Hypothalamus (tissue), 51 donors: ENCODE measurements at regions not wholly inside any gene's neighbourhood (a gene's known extent, or its start where the extent isn't known, plus 50 kb on each side); places are given as distances from the start of the nearest gene placed in this dataset.
"Not testable (repeated sequence)": the region's sequence is repeated elsewhere in the genome, so short reads cannot be mapped to it uniquely, and the experiment has no call there.

Experiments
- DNase-seq, 51 donors: peaks; one replicate each; lab custom pipeline; 2025; lab: John Stamatoyannopoulos, UW

GRCh38 chr9:11135851-11136250 is 523.0 kb upstream of the PTPRD start:
- no peak for DNase-seq

- no peak for DNase-seq
Measured at GRCh38 chr9:11141357-11141756, 528.6 kb upstream of the PTPRD start.

GRCh38 chr9:11142965-11143738 is 530.4 kb upstream of the PTPRD start:
- DNase-seq: no peak

- DNase-seq: no peak
Measured at GRCh38 chr9:11144746-11145145, 531.9 kb upstream of the PTPRD start.

GRCh38 chr9:11148189-11148588 is 535.4 kb upstream of the PTPRD start:
- DNase-seq: no peak

- no peak for DNase-seq
Measured at GRCh38 chr9:11149065-11149464, 536.3 kb upstream of the PTPRD start.

- no peak for DNase-seq
Measured at GRCh38 chr9:11158063-11158462, 545.3 kb upstream of the PTPRD start.

GRCh38 chr9:11158676-11159075 is 545.9 kb upstream of the PTPRD start:
- no peak for DNase-seq

- DNase-seq: no peak
Measured at GRCh38 chr9:11159318-11159862, 546.6 kb upstream of the PTPRD start.

- DNase-seq: no peak
Measured at GRCh38 chr9:11163843-11164242, 551.0 kb upstream of the PTPRD start.

GRCh38 chr9:11182001-11182400 is 569.2 kb upstream of the PTPRD start:
- no peak for DNase-seq

GRCh38 chr9:11190719-11191118 is 577.9 kb upstream of the PTPRD start:
- DNase-seq: no peak

GRCh38 chr9:11192993-11193392 is 580.2 kb upstream of the PTPRD start:
- DNase-seq: no peak

- no peak for DNase-seq
Measured at GRCh38 chr9:11194246-11194645, 581.4 kb upstream of the PTPRD start.

- not testable (repeated sequence) for DNase-seq
Measured at GRCh38 chr9:11196840-11197365, 584.1 kb upstream of the PTPRD start.

GRCh38 chr9:11199335-11199734 is 586.5 kb upstream of the PTPRD start:
- DNase-seq: no peak

- no peak for DNase-seq
Measured at GRCh38 chr9:11204521-11204920, 591.7 kb upstream of the PTPRD start.

- no peak for DNase-seq
Measured at GRCh38 chr9:11206925-11207324, 594.1 kb upstream of the PTPRD start.

- no peak for DNase-seq
Measured at GRCh38 chr9:11233696-11234095, 620.9 kb upstream of the PTPRD start.

- no peak for DNase-seq
Measured at GRCh38 chr9:11235061-11235460, 622.3 kb upstream of the PTPRD start.

- no peak for DNase-seq
Measured at GRCh38 chr9:11241779-11242178, 629.0 kb upstream of the PTPRD start.

GRCh38 chr9:11257992-11258391 is 645.2 kb upstream of the PTPRD start:
- DNase-seq: no peak
